Keratinocyte (primary cell): ENCODE measurements at regions not wholly inside any gene's neighbourhood (a gene's known extent, or its start where the extent isn't known, plus 50 kb on each side); places are given as distances from the start of the nearest gene placed in this dataset.

Experiments
- DNase-seq: peaks from one replicate; pipeline ENCODE4 v3.0.0-alpha.2; 2011; ENCODE audit warnings: low read depth, missing footprints, low spot score
- FAIRE-seq: peaks from 2 replicates; lab custom pipeline; 2011; peaks lifted over from hg19 to GRCh38; lab: Jason Lieb, UNC
- H2AFZ ChIP-seq: 2 replicates; pipeline ENCODE4 v1.6.0; 2012; ENCODE audit warnings: low read length, control low read depth, inconsistent platforms; ENCODE audit not compliant: control insufficient read depth
- H3K27ac ChIP-seq: 2 replicates; pipeline ENCODE4 v1.5.1; 2011; ENCODE audit warnings: low read length; ENCODE audit not compliant: control insufficient read depth, insufficient read depth
- H3K27me3 ChIP-seq: 3 replicates; pipeline ENCODE4 v1.6.0; 2011; ENCODE audit warnings: low read length; ENCODE audit not compliant: control insufficient read depth, insufficient read depth; ENCODE audit errors: extremely low read depth
- H3K36me3 ChIP-seq, 2 experiments: 2 replicates in 1 of 2; 3 replicates in 1 of 2; pipeline ENCODE4 v1.5.1; 2011; ENCODE audit warnings: low read length in 2 of 2, mild to moderate bottlenecking in 1 of 2; ENCODE audit not compliant: control insufficient read depth in 2 of 2, insufficient read depth in 2 of 2; ENCODE audit errors: extremely low read depth in 1 of 2
- H3K4me1 ChIP-seq: 3 replicates; pipeline ENCODE4 v1.5.1; 2011; ENCODE audit warnings: low read length; ENCODE audit not compliant: control insufficient read depth, insufficient read depth; ENCODE audit errors: extremely low read depth
- H3K4me2 ChIP-seq: 3 replicates; pipeline ENCODE4 v1.6.0; 2011; ENCODE audit warnings: low read depth, low read length; ENCODE audit not compliant: control insufficient read depth, insufficient read depth; ENCODE audit errors: extremely low read depth
- H3K4me3 ChIP-seq, 3 experiments: fragments of 200-600 bp in 1 of 3; sonication (generic) in 1 of 3; 2 replicates in 2 of 3; 3 replicates in 1 of 3; pipeline ENCODE4 v1.5.1; 2011 to 2016; ENCODE audit warnings: low read length in 3 of 3, mild to moderate bottlenecking in 3 of 3, control low read depth in 2 of 3, inconsistent platforms in 1 of 3, low read depth in 1 of 3, mixed read lengths in 1 of 3, mixed run types in 1 of 3, moderate library complexity in 1 of 3; ENCODE audit not compliant: control insufficient read depth in 2 of 3, insufficient read depth in 2 of 3; ENCODE audit errors: extremely low read depth in 1 of 3
- H3K79me2 ChIP-seq: 2 replicates; pipeline ENCODE4 v1.6.0; 2012; ENCODE audit warnings: low read length; ENCODE audit not compliant: control insufficient read depth, insufficient read depth
- H3K9ac ChIP-seq: 3 replicates; pipeline ENCODE4 v1.6.0; 2011; ENCODE audit warnings: low read length; ENCODE audit not compliant: control insufficient read depth, insufficient read depth; ENCODE audit errors: extremely low read depth
- H3K9me1 ChIP-seq: 3 replicates; pipeline ENCODE4 v1.6.0; 2011; ENCODE audit warnings: low read length; ENCODE audit not compliant: control insufficient read depth, insufficient read depth; ENCODE audit errors: extremely low read depth
- H3K9me3 ChIP-seq: 2 replicates; pipeline ENCODE4 v1.5.1; 2012; ENCODE audit warnings: low read depth, low read length; ENCODE audit not compliant: control insufficient read depth
- H4K20me1 ChIP-seq: 3 replicates; pipeline ENCODE4 v1.6.0; 2011; ENCODE audit warnings: low read length; ENCODE audit not compliant: control insufficient read depth, insufficient read depth; ENCODE audit errors: extremely low read depth
- CTCF ChIP-seq, 3 experiments: IDR thresholded peaks in 1 of 3; conservative IDR thresholded peaks in 1 of 3; optimal IDR thresholded peaks in 1 of 3; 2 replicates in 2 of 3; 3 replicates in 1 of 3; pipeline versions ENCODE3 to v1.5.1; 2011; ENCODE audit warnings: low read length in 3 of 3, mild to moderate bottlenecking in 3 of 3, moderate library complexity in 2 of 3, control low read depth in 1 of 3, inconsistent platforms in 1 of 3; ENCODE audit not compliant: insufficient read depth in 2 of 3; ENCODE audit errors: extremely low read depth in 1 of 3
- EZH2 ChIP-seq: IDR thresholded peaks from one replicate; pipeline ENCODE4 v1.6.1; 2012; ENCODE audit warnings: inconsistent platforms, mild to moderate bottlenecking, low read length, moderate library complexity
- dilution Hi-C: fragments of 300-500 bp; cut with MboI; formaldehyde crosslinking; loops from one replicate; pipeline ENCODE4 v1.7.0; 2020; ENCODE audit warnings: low sequenced_read_pairs; ENCODE audit not compliant: extremely low pct_ligation_motif_present

- TF ChIP-seq EZH2 (no peak), CTCF (optimal IDR thresholded peaks at IDR 0.05 in 1 of 3, IDR thresholded peaks at IDR 0.05 in 1 of 3, conservative IDR thresholded peaks at IDR 0.05 in 1 of 3; ENCODE audit: extremely low read depth in 1 of 3, insufficient read depth in 2 of 3, low read length in 3 of 3) (no peak)
- H4K20me1 ChIP-seq, result no peaks in the 10 kb centered on the region
- no peak overlapping the region for H3K4me2 ChIP-seq
- H3K9me1 ChIP-seq, result no peaks in the 10 kb centered on the region
- no peak overlapping the region for H3K27ac ChIP-seq
- H2AFZ ChIP-seq, result no peak overlapping the region
- H3K9ac ChIP-seq, result no peak overlapping the region
- no peak for DNase-seq
- H3K79me2 ChIP-seq, result no peaks in the 10 kb centered on the region
- no peaks in the 10 kb centered on the region for H3K36me3 ChIP-seq
- no peak overlapping the region for H3K4me3 ChIP-seq
- no peaks in the 10 kb centered on the region for H3K9me3 ChIP-seq
- H3K27me3 ChIP-seq, result no peaks in the 10 kb centered on the region
- no peaks in the 10 kb centered on the region for H3K4me1 ChIP-seq
- FAIRE-seq, result no peak
- dilution Hi-C loops, result loop anchor here (25.0 kb wide), 1 partner anchor 609 kb away; no protein-coding TSS in a partner anchor
Observed at GRCh38 chr5:89346573-89346972, 463.6 kb upstream of the MEF2C start.

- H3K27ac ChIP-seq, result no peak overlapping the region
- no peaks in the 10 kb centered on the region for H3K9me3 ChIP-seq
- no peaks in the 10 kb centered on the region for H4K20me1 ChIP-seq
- no peaks in the 10 kb centered on the region for H3K9me1 ChIP-seq
- no peak overlapping the region for H3K4me2 ChIP-seq
- TF ChIP-seq EZH2, result no peak
- TF ChIP-seq CTCF (optimal IDR thresholded peaks at IDR 0.05 in 1 of 3, IDR thresholded peaks at IDR 0.05 in 1 of 3, conservative IDR thresholded peaks at IDR 0.05 in 1 of 3; ENCODE audit: extremely low read depth in 1 of 3, insufficient read depth in 2 of 3, low read length in 3 of 3), result no peak
- DNase-seq (no peak), FAIRE-seq (no peak)
- no peaks in the 10 kb centered on the region for H3K79me2 ChIP-seq
- peaks cover 4% of the 10 kb centered on the region for H3K4me1 ChIP-seq
- H3K36me3 ChIP-seq, result no peaks in the 10 kb centered on the region
- H3K9ac ChIP-seq, result no peak overlapping the region
- H2AFZ ChIP-seq, result no peak overlapping the region
- H3K27me3 ChIP-seq, result no peaks in the 10 kb centered on the region
- dilution Hi-C loops, result loop anchor here (25.0 kb wide), 1 partner anchor 606 kb away; no protein-coding TSS in a partner anchor
- H3K4me3 ChIP-seq, result no peak overlapping the region
Observed at GRCh38 chr5:89343666-89344065, 460.7 kb upstream of the MEF2C start.
